ENCODE measurements at regions not wholly inside any gene's neighbourhood (a gene's known extent, or its start where the extent isn't known, plus 50 kb on each side); places are given as distances from the start of the nearest gene placed in this dataset.

DNA sequence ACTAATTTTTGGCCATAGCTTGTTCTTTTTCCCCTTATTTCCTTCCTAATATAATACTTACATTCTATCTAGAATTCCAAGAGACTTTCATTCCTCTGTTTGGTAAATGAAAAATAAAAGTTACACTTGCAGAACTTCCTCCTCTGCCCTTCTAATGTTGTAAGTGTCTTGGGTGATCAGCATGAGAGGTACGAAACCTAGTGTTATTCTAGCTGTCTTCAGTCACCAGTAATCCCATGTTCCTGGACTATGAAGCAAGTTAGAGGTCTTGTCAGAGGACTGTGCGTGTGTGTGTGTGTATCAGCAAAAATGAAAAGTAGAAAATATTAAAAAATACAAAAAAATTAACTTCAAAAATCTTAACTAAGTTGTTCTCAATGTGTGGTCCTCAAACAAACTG lies 307.0 kb downstream of the SPRY2 start:
- TF ChIP-seq RCOR1 (conservative IDR thresholded peaks at IDR 0.05; ENCODE audit: low read depth, low read length) (no peak), ZBED1 (IDR thresholded peaks at IDR 0.05; ENCODE audit: borderline replicate concordance) (no peak), CREB1 (IDR thresholded peaks at IDR 0.05; ENCODE audit: low read depth) (no peak), RUNX3 (IDR thresholded peaks at IDR 0.05; ENCODE audit: low read length) (no peak), SIX5 (IDR thresholded peaks at IDR 0.05; ENCODE audit: low read depth, low read length, severe bottlenecking) (no peak), WRNIP1 (IDR thresholded peaks at IDR 0.05; ENCODE audit: borderline replicate concordance, low read depth, low read length) (no peak), NFXL1 (IDR thresholded peaks at IDR 0.05; ENCODE audit: borderline replicate concordance) (no peak), BHLHE40 (IDR thresholded peaks at IDR 0.05; ENCODE audit: borderline replicate concordance in 1 of 2, low read depth in 2 of 2, low read length in 1 of 2) (no peak), NRF1 (conservative IDR thresholded peaks at IDR 0.05; ENCODE audit: low read depth, low read length) (no peak), SUZ12 (IDR thresholded peaks at IDR 0.05; ENCODE audit: unreplicated experiment) (no peak), CHD2 (IDR thresholded peaks at IDR 0.05; ENCODE audit: borderline replicate concordance, low read depth, low read length) (no peak), E2F8 (IDR thresholded peaks at IDR 0.05; ENCODE audit: low read depth, partially characterized antibody) (no peak), PML (IDR thresholded peaks at IDR 0.05; ENCODE audit: low read length) (no peak), RELB (IDR thresholded peaks at IDR 0.05; ENCODE audit: low read depth) (no peak), PAX5 (IDR thresholded peaks at IDR 0.05; ENCODE audit: borderline replicate concordance, low read depth, low read length) (no peak)
- TF ChIP-seq, protein P1, sequence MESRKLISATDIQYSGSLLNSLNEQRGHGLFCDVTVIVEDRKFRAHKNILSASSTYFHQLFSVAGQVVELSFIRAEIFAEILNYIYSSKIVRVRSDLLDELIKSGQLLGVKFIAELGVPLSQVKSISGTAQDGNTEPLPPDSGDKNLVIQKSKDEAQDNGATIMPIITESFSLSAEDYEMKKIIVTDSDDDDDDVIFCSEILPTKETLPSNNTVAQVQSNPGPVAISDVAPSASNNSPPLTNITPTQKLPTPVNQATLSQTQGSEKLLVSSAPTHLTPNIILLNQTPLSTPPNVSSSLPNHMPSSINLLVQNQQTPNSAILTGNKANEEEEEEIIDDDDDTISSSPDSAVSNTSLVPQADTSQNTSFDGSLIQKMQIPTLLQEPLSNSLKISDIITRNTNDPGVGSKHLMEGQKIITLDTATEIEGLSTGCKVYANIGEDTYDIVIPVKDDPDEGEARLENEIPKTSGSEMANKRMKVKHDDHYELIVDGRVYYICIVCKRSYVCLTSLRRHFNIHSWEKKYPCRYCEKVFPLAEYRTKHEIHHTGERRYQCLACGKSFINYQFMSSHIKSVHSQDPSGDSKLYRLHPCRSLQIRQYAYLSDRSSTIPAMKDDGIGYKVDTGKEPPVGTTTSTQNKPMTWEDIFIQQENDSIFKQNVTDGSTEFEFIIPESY (IDR thresholded peaks at IDR 0.05) = no peak
- H2AFZ ChIP-seq (ENCODE audit: control insufficient read depth, low read depth, low read length) = no peak overlapping the region
- FAIRE-seq (no peak), DNase-seq (ENCODE audit: low read depth, low spot score) (no peak), ATAC-seq (no peak)
- H3K4me1 ChIP-seq (ENCODE audit: control insufficient read depth, insufficient read depth, low read length) = peaks cover 8% of the 10 kb centered on the region; the same call in 1 of the 2 replicates
- BruUV-seq (replicated peaks) = no TSS peak
- in situ Hi-C loops (cut with MboI) = no loop called here
- WGBS (ENCODE audit: insufficient coverage, insufficient replicate concordance, low lambda C conversion rate, missing lambda C conversion rate) = 2% methylated on average over 2 of the region's 2 CpGs
- H3K27me3 ChIP-seq (replicated peaks in 1 of 2; ENCODE audit: control insufficient read depth in 2 of 2, insufficient read depth in 2 of 2, low read length in 1 of 2) = no peaks in the 10 kb centered on the region
- ChIA-PET RAD21 (ENCODE audit: unreplicated experiment) (interaction anchor here (0.8 to 1.6 kb wide), 2 partner anchors 35 to 39 kb away, joined by 3 to 4 read pairs; no protein-coding TSS in a partner anchor), POLR2A (no interaction called here), CTCF (interaction anchor here (1.2 kb wide), 1 partner anchor 14 kb away, joined by 3 read pairs; no protein-coding TSS in a partner anchor), SMC1A (ENCODE audit: uncharacterized antibody, unreplicated experiment) (interaction anchor here (1.2 to 7.5 kb wide), 5 partner anchors 12 to 258 kb away, joined by 3 to 70 read pairs (median 3); no protein-coding TSS in a partner anchor)
- no peak overlapping the region for H3K9ac ChIP-seq (ENCODE audit: control insufficient read depth, insufficient read depth, low read length)
- no peak overlapping the region for H3K4me2 ChIP-seq (ENCODE audit: control insufficient read depth, insufficient read depth)
- no peaks in the 10 kb centered on the region for H4K20me1 ChIP-seq (ENCODE audit: control insufficient read depth, insufficient read depth)
- H3K27ac ChIP-seq (ENCODE audit: control insufficient read depth, insufficient read depth) = no peak overlapping the region
- no peaks in the 10 kb centered on the region for H3K36me3 ChIP-seq (ENCODE audit: control insufficient read depth in 2 of 2, insufficient read depth in 2 of 2, low read length in 1 of 2)
- H3K79me2 ChIP-seq (ENCODE audit: control insufficient read depth, insufficient read depth, low read length) = no peaks in the 10 kb centered on the region
- no peaks in the 10 kb centered on the region for H3K9me3 ChIP-seq (replicated peaks; ENCODE audit: control insufficient read depth, insufficient read depth, low read length)
- intact Hi-C loops (cut with micrococcal nuclease; ENCODE audit: unreplicated experiment) = loop anchor here (10.0 kb wide), 1 partner anchor 411 kb away; no protein-coding TSS in a partner anchor
- no peak overlapping the region for H3K4me3 ChIP-seq

Data from GM12878 (cell line).